BLaER1 (cell line): ENCODE measurements at regions not wholly inside any gene's neighbourhood (a gene's known extent, or its start where the extent isn't known, plus 50 kb on each side); places are given as distances from the start of the nearest gene placed in this dataset.

Experiments used
- H3K27ac ChIP-seq: shearing (Covaris generic); formaldehyde crosslinking; 2 replicates; pipeline ENCODE4 v1.8.1; 2022
- H3K27me3 ChIP-seq: shearing (Covaris generic); formaldehyde crosslinking; 2 replicates; pipeline ENCODE4 v1.8.1; 2022
- H3K36me3 ChIP-seq: shearing (Covaris generic); formaldehyde crosslinking; 2 replicates; pipeline ENCODE4 v1.8.1; 2022
- H3K4me1 ChIP-seq: shearing (Covaris generic); formaldehyde crosslinking; 2 replicates; pipeline ENCODE4 v1.8.1; 2022
- H3K4me2 ChIP-seq: shearing (Covaris generic); formaldehyde crosslinking; 2 replicates; pipeline ENCODE4 v1.8.1; 2022
- H3K4me3 ChIP-seq: shearing (Covaris generic); formaldehyde crosslinking; 2 replicates; pipeline ENCODE4 v1.8.1; 2022
- H3K9ac ChIP-seq: shearing (Covaris generic); formaldehyde crosslinking; 2 replicates; pipeline ENCODE4 v1.8.1; 2022
- H3K9me3 ChIP-seq: shearing (Covaris generic); formaldehyde crosslinking; 2 replicates; pipeline ENCODE4 v1.8.1; 2022
- H4K20me1 ChIP-seq: shearing (Covaris generic); formaldehyde crosslinking; 2 replicates; pipeline ENCODE4 v1.8.1; 2022
- Cebpa-rat ChIP-seq: shearing (Covaris generic); IDR thresholded peaks from 2 replicates; pipeline ENCODE4 v1.8.1; 2022

- H3K9me3 ChIP-seq = no peaks in the 10 kb centered on the region
- H3K4me1 ChIP-seq = no peaks in the 10 kb centered on the region
- H3K9ac ChIP-seq = no peak overlapping the region
- no peak overlapping the region for H3K4me2 ChIP-seq
- TF ChIP-seq Cebpa-rat = no peak
- H3K27ac ChIP-seq = no peak overlapping the region
- H3K4me3 ChIP-seq = no peak overlapping the region
- no peaks in the 10 kb centered on the region for H3K27me3 ChIP-seq
- H4K20me1 ChIP-seq = peaks cover 15% of the 10 kb centered on the region; the same call in 1 of the 2 replicates
- H3K36me3 ChIP-seq = peaks cover 25% of the 10 kb centered on the region; the same call in 1 of the 2 replicates
Measured at GRCh38 chr3:127033171-127033570, 50.3 kb downstream of the PLXNA1 start.

- H3K4me1 ChIP-seq = no peaks in the 10 kb centered on the region
- no peak overlapping the region for H3K9ac ChIP-seq
- no peak overlapping the region for H3K4me2 ChIP-seq
- H3K27ac ChIP-seq = no peak overlapping the region
- H4K20me1 ChIP-seq = peaks cover 19% of the 10 kb centered on the region; the same call in 1 of the 2 replicates
- H3K9me3 ChIP-seq = no peaks in the 10 kb centered on the region
- TF ChIP-seq Cebpa-rat = no peak
- H3K4me3 ChIP-seq = no peak overlapping the region
- H3K36me3 ChIP-seq = peaks cover 25% of the 10 kb centered on the region; the same call in 1 of the 2 replicates
- H3K27me3 ChIP-seq = no peaks in the 10 kb centered on the region
Measured at GRCh38 chr3:127033786-127034185, 50.9 kb downstream of the PLXNA1 start.

GRCh38 chr3:127034195-127034989 is 51.5 kb downstream of the PLXNA1 start:
- H3K27ac ChIP-seq = no peak overlapping the region
- H3K36me3 ChIP-seq = peaks cover 21% of the 10 kb centered on the region; the same call in 1 of the 2 replicates
- H3K9ac ChIP-seq = no peak overlapping the region
- H3K4me3 ChIP-seq = no peak overlapping the region
- TF ChIP-seq Cebpa-rat = no peak
- no peak overlapping the region for H3K4me2 ChIP-seq
- no peaks in the 10 kb centered on the region for H3K27me3 ChIP-seq
- H3K4me1 ChIP-seq = no peaks in the 10 kb centered on the region
- peaks cover 25% of the 10 kb centered on the region; the same call in 1 of the 2 replicates for H4K20me1 ChIP-seq
- H3K9me3 ChIP-seq = no peaks in the 10 kb centered on the region

- no peaks in the 10 kb centered on the region for H3K27me3 ChIP-seq
- peaks cover 31% of the 10 kb centered on the region; the same call in 1 of the 2 replicates for H4K20me1 ChIP-seq
- H3K36me3 ChIP-seq = peaks cover 13% of the 10 kb centered on the region; the same call in 1 of the 2 replicates
- H3K4me2 ChIP-seq = no peak overlapping the region
- H3K27ac ChIP-seq = no peak overlapping the region
- H3K9me3 ChIP-seq = no peaks in the 10 kb centered on the region
- no peak for TF ChIP-seq Cebpa-rat
- H3K9ac ChIP-seq = no peak overlapping the region
- no peak overlapping the region for H3K4me3 ChIP-seq
- no peaks in the 10 kb centered on the region for H3K4me1 ChIP-seq
Measured at GRCh38 chr3:127034990-127035652, 52.2 kb downstream of the PLXNA1 start.

GRCh38 chr3:127035677-127036076 is 52.8 kb downstream of the PLXNA1 start:
- H3K4me3 ChIP-seq = no peak overlapping the region
- peaks cover 8% of the 10 kb centered on the region; the same call in 1 of the 2 replicates for H3K36me3 ChIP-seq
- peaks cover 33% of the 10 kb centered on the region; the same call in 1 of the 2 replicates for H4K20me1 ChIP-seq
- no peak overlapping the region for H3K9ac ChIP-seq
- no peak overlapping the region for H3K27ac ChIP-seq
- TF ChIP-seq Cebpa-rat = no peak
- H3K27me3 ChIP-seq = no peaks in the 10 kb centered on the region
- peaks cover 5% of the 10 kb centered on the region for H3K4me1 ChIP-seq
- H3K9me3 ChIP-seq = no peaks in the 10 kb centered on the region
- H3K4me2 ChIP-seq = no peak overlapping the region

GRCh38 chr3:127036209-127037020 is 53.5 kb downstream of the PLXNA1 start:
- TF ChIP-seq Cebpa-rat = no peak
- Histone ChIP-seq H3K27me3 (no peaks in the 10 kb centered on the region), H3K4me3 (no peak overlapping the region), H3K4me1 (peaks cover 12% of the 10 kb centered on the region), H3K36me3 (peaks cover 7% of the 10 kb centered on the region; the same call in 1 of the 2 replicates), H3K9ac (no peak overlapping the region), H4K20me1 (peaks cover 35% of the 10 kb centered on the region; the same call in 1 of the 2 replicates), H3K9me3 (no peaks in the 10 kb centered on the region), H3K4me2 (no peak overlapping the region), H3K27ac (no peak overlapping the region)

- no peak for TF ChIP-seq Cebpa-rat
- peaks cover 40% of the 10 kb centered on the region; the same call in 1 of the 2 replicates for H4K20me1 ChIP-seq
Measured at GRCh38 chr3:127037021-127037400, 54.1 kb downstream of the PLXNA1 start.

GRCh38 chr3:127037418-127037841 is 54.5 kb downstream of the PLXNA1 start:
- Histone ChIP-seq H3K9me3 (no peaks in the 10 kb centered on the region), H4K20me1 (peaks cover 40% of the 10 kb centered on the region; the same call in 1 of the 2 replicates), H3K27me3 (no peaks in the 10 kb centered on the region), H3K27ac (no peak overlapping the region), H3K4me2 (no peak overlapping the region), H3K4me3 (no peak overlapping the region), H3K9ac (no peak overlapping the region), H3K4me1 (peaks cover 13% of the 10 kb centered on the region), H3K36me3 (peaks cover 7% of the 10 kb centered on the region; the same call in 1 of the 2 replicates)
- no peak for TF ChIP-seq Cebpa-rat

More at GRCh38 chr3:127037021-127037400, 54.1 kb downstream of the PLXNA1 start:
- H3K27me3 ChIP-seq = no peaks in the 10 kb centered on the region
- H3K4me1 ChIP-seq = peaks cover 13% of the 10 kb centered on the region
- H3K27ac ChIP-seq = no peak overlapping the region
- no peak overlapping the region for H3K4me3 ChIP-seq
- no peaks in the 10 kb centered on the region for H3K9me3 ChIP-seq
- no peak overlapping the region for H3K9ac ChIP-seq
- no peak overlapping the region for H3K4me2 ChIP-seq
- peaks cover 7% of the 10 kb centered on the region; the same call in 1 of the 2 replicates for H3K36me3 ChIP-seq

- Histone ChIP-seq H3K4me3 (no peak overlapping the region), H3K27ac (no peak overlapping the region), H3K36me3 (peaks cover 2% of the 10 kb centered on the region; the same call in 1 of the 2 replicates), H3K27me3 (no peaks in the 10 kb centered on the region), H3K4me2 (no peak overlapping the region), H4K20me1 (peaks cover 45% of the 10 kb centered on the region; the same call in 1 of the 2 replicates), H3K4me1 (peaks cover 13% of the 10 kb centered on the region), H3K9ac (no peak overlapping the region), H3K9me3 (no peaks in the 10 kb centered on the region)
- no peak for TF ChIP-seq Cebpa-rat
Measured at GRCh38 chr3:127037971-127038446, 55.1 kb downstream of the PLXNA1 start.
